GM10266 (cell line): ENCODE measurements at regions not wholly inside any gene's neighbourhood (a gene's known extent, or its start where the extent isn't known, plus 50 kb on each side); places are given as distances from the start of the nearest gene placed in this dataset.

Source experiments
- DNase-seq: peaks from one replicate; pipeline ENCODE4 v3.0.0; 2012; ENCODE audit errors: extremely low spot score
- TF ChIP-seq, protein P1 (sequence below): IDR thresholded peaks from 2 replicates; pipeline ENCODE4 v1.5.1; 2012; ENCODE audit warnings: mild to moderate bottlenecking, low read depth; ENCODE audit not compliant: control insufficient read depth, insufficient read depth; ENCODE audit errors: missing control alignments

DNA sequence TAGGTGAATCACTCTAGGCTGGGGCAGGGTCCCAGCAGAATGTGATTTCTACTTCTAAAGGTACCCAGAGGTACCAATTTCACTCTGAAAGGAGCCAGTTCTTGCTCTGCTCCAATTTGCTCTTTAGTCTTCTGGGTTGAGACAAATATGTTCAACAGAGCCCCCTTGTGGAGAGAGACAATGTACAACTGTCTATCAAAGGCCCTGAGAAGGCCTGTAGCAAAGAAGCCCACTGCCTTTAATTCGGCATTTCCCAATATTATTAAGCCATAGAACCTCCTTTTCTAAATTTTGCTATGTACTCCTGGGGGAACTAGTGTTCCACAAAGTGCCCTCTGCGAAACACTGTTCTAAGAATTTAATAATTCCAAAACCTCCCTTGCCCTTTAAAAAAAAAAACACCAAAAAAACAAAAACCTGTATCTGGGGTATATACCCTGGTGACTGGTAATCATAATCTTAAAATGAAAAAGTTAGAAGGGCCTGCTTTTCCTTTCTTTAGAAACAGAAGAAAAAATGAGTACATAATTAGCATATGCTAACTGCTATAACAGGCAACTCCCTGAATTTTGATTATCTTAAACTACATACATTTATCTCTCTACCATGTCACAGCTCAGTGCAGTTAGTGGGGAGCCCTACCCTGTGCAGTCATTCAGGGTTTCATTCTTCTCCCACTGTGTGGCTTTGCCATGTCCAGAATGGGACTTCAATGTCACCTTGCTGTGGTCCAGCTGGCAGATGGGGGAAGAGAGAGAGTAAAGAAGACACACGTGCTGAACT, 160.9 kb upstream of the BMPER start:
- DNase-seq: peak; percentile 37
- TF ChIP-seq, protein P1, sequence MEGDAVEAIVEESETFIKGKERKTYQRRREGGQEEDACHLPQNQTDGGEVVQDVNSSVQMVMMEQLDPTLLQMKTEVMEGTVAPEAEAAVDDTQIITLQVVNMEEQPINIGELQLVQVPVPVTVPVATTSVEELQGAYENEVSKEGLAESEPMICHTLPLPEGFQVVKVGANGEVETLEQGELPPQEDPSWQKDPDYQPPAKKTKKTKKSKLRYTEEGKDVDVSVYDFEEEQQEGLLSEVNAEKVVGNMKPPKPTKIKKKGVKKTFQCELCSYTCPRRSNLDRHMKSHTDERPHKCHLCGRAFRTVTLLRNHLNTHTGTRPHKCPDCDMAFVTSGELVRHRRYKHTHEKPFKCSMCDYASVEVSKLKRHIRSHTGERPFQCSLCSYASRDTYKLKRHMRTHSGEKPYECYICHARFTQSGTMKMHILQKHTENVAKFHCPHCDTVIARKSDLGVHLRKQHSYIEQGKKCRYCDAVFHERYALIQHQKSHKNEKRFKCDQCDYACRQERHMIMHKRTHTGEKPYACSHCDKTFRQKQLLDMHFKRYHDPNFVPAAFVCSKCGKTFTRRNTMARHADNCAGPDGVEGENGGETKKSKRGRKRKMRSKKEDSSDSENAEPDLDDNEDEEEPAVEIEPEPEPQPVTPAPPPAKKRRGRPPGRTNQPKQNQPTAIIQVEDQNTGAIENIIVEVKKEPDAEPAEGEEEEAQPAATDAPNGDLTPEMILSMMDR: no peak

DNA sequence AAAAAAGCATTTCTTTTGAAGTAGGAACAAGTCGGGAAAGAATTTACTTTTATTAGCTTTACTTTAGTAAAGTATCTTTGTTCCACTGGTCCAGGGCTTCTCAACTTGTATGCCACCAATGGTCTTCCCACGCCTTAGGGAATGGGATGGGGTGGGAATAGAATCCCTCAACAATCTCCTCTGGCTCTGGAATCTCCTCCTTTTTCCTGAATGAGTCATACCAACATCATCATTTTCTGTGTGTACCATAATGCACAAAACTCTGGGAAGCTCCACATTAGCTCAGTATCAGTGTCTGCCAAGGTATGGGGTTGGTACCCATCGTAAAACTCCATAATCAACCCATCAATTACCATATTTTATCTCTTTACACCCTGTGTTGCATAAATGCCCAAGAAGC, 159.4 kb upstream of the BMPER start:
- no peak for DNase-seq
- TF ChIP-seq, protein P1: no peak

DNA sequence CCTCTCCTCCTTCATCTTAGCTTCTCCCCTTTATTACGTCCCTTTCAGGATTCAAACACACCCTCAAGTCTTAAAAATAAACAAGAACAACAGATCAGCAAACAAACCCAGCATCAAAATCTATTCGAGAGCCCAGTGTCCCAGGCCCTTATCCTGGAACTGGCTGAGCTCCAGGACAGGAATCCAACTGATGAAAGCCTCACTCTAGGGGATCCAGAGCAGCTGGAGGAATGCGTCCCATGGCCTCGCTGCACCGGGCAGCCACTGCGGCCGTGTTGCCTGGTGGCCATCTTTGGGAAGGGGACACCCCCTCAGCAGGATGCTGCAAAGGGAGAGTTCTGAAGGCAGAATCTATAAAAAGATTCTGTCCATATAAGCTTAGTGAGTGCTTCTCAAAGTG, 156.5 kb upstream of the BMPER start:
- TF ChIP-seq, protein P1: no peak
- no peak for DNase-seq

DNA sequence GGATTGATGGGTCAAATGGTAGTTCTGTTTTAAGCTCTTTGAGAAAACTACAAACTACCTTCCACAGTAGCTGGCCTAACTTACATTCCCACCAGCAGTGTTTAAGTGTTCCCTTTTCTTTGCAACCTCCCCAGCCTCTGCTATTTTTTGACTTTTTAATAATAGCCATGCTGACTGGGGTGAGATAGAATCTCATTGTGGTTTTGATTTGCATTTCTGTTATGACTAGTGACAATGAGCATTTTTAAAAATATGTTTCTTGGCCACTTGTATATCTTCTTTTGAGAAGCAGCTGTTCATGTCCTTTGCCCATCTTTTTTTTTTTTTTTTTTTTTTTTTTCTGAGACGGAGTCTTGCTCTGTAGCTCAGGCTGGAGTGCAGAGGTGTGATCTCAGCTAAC, 155.2 kb upstream of the BMPER start:
- TF ChIP-seq, protein P1: no peak
- DNase-seq: no peak

DNA sequence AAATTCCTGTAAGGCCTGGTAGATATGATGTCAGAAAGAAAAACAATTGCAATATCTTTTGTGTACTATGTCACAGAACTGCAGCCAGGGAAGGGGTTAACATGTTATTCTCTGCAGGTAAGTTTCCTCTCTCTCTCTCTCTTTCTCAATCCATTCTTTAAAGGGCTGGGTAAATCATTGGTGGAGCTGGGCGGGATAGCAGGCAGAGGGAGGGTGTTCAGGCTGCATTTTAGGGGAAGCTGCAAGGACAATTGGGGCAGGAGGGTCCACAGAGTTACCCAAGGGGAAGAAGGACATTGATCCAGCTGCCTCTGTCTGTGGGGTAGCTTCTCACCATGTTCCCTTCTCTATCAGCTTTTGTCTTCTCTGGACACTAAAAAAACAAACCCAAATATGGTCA, 153.9 kb upstream of the BMPER start:
- no peak for DNase-seq
- TF ChIP-seq, protein P1: no peak

DNA sequence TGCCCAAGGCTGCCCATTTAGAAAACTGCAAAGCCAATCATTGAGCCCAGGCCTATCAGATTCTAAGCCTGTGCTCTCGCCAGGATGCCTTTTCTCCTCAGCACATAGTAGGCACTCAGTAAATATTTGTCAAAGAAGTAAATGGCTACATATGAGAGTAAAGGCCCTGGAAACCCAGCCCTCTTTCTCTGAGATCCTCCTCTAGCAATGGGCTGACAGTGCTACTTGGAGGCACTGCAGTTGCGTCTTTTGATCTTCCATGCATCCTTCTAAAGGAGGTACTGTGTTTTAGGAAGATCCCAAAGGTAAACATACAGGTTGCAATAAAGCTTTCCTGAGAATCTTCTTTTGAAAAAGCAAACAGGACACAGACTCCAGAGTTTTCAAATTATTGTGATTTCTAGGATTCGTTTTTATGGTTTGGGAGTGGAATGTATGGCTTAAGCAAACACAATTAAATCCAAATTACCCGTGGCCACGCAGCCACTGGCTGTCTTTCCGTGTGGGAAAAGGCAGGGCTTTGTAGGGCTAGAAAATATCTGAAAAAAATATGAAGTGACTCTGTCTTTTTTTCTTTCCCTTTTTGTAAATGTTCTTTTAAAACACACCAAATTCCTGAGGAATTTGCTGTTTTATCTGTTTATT, 151.3 kb upstream of the BMPER start:
- TF ChIP-seq, protein P1: no peak
- DNase-seq: no peak
